Neutrophil (primary cell): ENCODE measurements at regions not wholly inside any gene's neighbourhood (a gene's known extent, or its start where the extent isn't known, plus 50 kb on each side); places are given as distances from the start of the nearest gene placed in this dataset.

Source experiments
- H3K27ac ChIP-seq: fragments of 200-600 bp; sonication (generic); 2 replicates; pipeline ENCODE4 v1.5.1; 2016; ENCODE audit warnings: mild to moderate bottlenecking, moderate library complexity
- H3K27me3 ChIP-seq: fragments of 200-600 bp; sonication (generic); 2 replicates; pipeline ENCODE4 v1.6.0; 2016; ENCODE audit warnings: mild to moderate bottlenecking
- H3K36me3 ChIP-seq: fragments of 200-600 bp; sonication (generic); 2 replicates; pipeline ENCODE4 v1.5.1; 2017
- H3K4me1 ChIP-seq, 2 experiments: fragments of 200-600 bp in 1 of 2; sonication (generic) in 1 of 2; 1 replicate in 1 of 2; 2 replicates in 1 of 2; pipeline versions ENCODE4 v1.5.1 to v1.6.1; 2013 to 2016; ENCODE audit warnings: low read depth in 1 of 2, low read length in 1 of 2, mild to moderate bottlenecking in 1 of 2, moderate library complexity in 1 of 2; ENCODE audit not compliant: control insufficient read depth in 1 of 2, insufficient read depth in 1 of 2
- H3K4me3 ChIP-seq, 2 experiments: fragments of 200-600 bp in 1 of 2; sonication (generic) in 1 of 2; 1 replicate in 1 of 2; 2 replicates in 1 of 2; pipeline ENCODE4 v1.5.1; 2013 to 2016; ENCODE audit warnings: low read depth in 1 of 2, low read length in 1 of 2, mild to moderate bottlenecking in 1 of 2, moderate library complexity in 1 of 2
- H3K9me3 ChIP-seq: fragments of 200-600 bp; sonication (generic); 2 replicates; pipeline ENCODE4 v1.5.1; 2016
- TF ChIP-seq, protein P1 (sequence below): fragments of 200-600 bp; sonication (generic); IDR thresholded peaks from 2 replicates; pipeline ENCODE4 v1.5.1; 2016; ENCODE audit warnings: antibody characterized with exemption

DNA sequence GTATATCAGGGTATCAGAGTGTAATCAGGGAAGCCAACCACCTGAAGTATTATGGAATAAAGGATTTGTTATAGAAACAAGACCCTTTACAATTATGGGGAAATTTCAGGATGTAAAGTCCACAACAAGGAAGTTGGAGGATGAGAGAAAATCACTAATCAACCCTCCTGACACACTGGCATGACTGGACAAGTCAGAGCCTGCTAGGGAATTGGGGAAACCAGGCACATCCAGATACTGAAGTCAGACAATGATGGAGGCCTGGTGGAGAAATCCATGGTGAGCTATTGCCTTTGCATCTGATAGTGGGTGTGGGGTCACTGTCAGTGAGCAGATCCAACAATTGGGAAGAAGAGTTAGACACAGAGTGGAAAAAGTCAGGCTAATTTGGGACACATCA is 158.8 kb upstream of the FBXO11 start:
- no peak overlapping the region for H3K4me3 ChIP-seq
- no peaks in the 10 kb centered on the region for H3K9me3 ChIP-seq
- TF ChIP-seq, protein P1, sequence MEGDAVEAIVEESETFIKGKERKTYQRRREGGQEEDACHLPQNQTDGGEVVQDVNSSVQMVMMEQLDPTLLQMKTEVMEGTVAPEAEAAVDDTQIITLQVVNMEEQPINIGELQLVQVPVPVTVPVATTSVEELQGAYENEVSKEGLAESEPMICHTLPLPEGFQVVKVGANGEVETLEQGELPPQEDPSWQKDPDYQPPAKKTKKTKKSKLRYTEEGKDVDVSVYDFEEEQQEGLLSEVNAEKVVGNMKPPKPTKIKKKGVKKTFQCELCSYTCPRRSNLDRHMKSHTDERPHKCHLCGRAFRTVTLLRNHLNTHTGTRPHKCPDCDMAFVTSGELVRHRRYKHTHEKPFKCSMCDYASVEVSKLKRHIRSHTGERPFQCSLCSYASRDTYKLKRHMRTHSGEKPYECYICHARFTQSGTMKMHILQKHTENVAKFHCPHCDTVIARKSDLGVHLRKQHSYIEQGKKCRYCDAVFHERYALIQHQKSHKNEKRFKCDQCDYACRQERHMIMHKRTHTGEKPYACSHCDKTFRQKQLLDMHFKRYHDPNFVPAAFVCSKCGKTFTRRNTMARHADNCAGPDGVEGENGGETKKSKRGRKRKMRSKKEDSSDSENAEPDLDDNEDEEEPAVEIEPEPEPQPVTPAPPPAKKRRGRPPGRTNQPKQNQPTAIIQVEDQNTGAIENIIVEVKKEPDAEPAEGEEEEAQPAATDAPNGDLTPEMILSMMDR: no peak
- H3K27ac ChIP-seq: no peak overlapping the region
- no peaks in the 10 kb centered on the region for H3K4me1 ChIP-seq
- H3K36me3 ChIP-seq: peaks cover 5% of the 10 kb centered on the region
- H3K27me3 ChIP-seq: no peaks in the 10 kb centered on the region

DNA sequence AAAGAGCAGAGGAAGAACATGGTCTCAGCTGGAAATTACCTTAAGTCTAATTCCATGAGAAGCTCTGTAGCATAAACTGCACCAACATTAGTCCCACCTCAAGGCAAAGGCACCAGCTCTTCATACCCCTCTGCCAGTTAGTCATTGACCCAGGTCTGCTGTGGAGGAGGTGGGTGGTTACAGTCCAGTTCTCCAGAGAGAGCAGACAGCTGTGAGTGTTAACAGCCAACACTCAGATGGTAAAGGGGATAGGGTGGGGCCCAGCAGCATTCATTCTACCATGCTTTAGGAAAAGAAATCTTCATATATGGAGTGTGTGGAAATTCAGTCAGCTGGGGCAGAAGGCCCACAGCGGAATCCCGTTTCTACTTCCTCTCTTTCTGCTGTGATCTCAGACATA is 159.7 kb upstream of the FBXO11 start:
- H3K36me3 ChIP-seq: peaks cover 5% of the 10 kb centered on the region
- no peak overlapping the region for H3K27ac ChIP-seq
- no peaks in the 10 kb centered on the region for H3K27me3 ChIP-seq
- TF ChIP-seq, protein P1: no peak
- no peak overlapping the region for H3K4me3 ChIP-seq
- no peaks in the 10 kb centered on the region for H3K4me1 ChIP-seq
- no peaks in the 10 kb centered on the region for H3K9me3 ChIP-seq

DNA sequence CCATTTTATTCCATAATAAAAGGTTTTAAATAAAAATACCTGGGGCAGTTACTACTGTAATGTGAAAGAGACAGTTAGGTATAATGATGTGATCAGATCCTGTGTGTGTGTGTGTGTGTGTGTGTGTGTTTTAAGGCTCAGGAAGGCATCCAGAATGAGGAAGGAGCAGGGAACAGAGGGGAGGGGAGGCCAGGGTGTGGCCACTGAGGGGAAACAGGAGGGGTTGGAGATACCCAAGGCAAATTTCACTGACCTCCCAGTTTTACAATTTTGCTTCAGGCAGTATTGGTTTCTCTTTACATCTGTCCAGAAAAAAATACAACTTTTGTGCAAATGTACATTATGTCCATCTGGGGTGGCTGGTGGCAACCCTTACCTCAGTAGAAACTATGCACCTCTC is 163.5 kb upstream of the FBXO11 start:
- Histone ChIP-seq H3K4me3 (no peak overlapping the region), H3K27ac (no peak overlapping the region), H3K4me1 (no peaks in the 10 kb centered on the region), H3K9me3 (no peaks in the 10 kb centered on the region), H3K36me3 (no peaks in the 10 kb centered on the region), H3K27me3 (no peaks in the 10 kb centered on the region)
- TF ChIP-seq, protein P1: no peak

DNA sequence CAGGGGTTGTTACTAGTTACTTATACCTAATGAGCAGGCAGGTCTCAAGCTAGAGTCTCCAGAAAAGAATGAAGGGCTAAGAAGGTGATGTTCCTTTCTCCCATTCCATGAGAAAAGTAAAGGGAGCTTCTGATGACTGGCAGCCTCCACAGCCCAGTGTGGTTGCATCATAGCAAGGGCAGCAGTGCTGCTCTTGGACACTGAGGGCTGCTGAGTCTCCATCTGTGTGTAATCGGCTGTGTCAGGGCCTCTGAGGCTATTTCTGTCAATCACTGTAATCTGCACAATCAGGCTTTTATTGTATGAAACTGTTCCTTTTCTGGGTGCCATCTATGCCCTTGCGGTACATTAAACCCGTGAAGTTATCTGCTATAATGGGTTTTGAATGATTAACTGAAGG is 164.1 kb upstream of the FBXO11 start:
- H3K9me3 ChIP-seq: no peaks in the 10 kb centered on the region
- no peaks in the 10 kb centered on the region for H3K36me3 ChIP-seq
- H3K4me1 ChIP-seq: no peaks in the 10 kb centered on the region
- no peak overlapping the region for H3K27ac ChIP-seq
- H3K27me3 ChIP-seq: no peaks in the 10 kb centered on the region
- TF ChIP-seq, protein P1: no peak
- no peak overlapping the region for H3K4me3 ChIP-seq

DNA sequence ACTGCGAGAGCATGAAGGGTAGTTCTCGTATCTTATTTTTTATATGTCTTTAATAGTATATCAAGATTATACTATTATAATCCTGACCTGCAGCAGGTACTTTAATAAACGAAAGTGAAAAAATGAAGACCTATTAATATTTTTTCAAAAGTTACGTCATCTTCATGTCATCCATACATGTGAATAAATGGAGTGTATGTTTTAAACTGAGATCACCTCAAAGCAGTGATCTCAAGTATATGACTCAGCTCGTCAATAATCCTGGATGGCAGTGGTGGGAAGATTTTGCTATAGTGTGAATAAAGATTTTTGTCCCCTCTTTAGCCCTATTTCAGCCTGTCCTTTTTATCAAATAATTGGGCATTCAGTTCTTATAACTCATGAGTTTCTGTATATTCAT is 166.3 kb upstream of the FBXO11 start:
- no peaks in the 10 kb centered on the region for H3K27me3 ChIP-seq
- H3K9me3 ChIP-seq: no peaks in the 10 kb centered on the region
- H3K4me3 ChIP-seq: no peak overlapping the region
- TF ChIP-seq, protein P1: no peak
- no peak overlapping the region for H3K27ac ChIP-seq
- H3K36me3 ChIP-seq: no peaks in the 10 kb centered on the region
- no peaks in the 10 kb centered on the region for H3K4me1 ChIP-seq

DNA sequence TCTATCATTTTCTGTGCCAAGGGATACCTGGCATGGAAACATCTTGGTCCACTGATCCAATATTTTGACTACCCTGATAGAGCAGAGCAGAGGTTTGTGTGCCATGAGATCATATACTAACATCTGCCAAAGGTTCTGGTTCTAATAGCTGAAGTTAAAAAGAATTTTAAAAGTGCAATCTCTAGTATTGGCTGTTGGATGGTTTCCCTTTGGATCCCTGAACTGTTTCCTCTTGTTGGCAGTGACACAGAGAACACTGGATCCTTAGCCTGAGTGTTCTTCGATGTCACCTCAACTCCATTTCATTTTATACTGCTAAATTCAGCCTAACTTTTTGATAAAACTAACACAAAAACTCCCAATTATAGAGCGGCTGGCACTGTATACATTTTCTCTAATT is 169.3 kb upstream of the FBXO11 start:
- peaks cover 8% of the 10 kb centered on the region for H3K36me3 ChIP-seq
- TF ChIP-seq, protein P1: no peak
- H3K4me3 ChIP-seq: no peak overlapping the region
- H3K27ac ChIP-seq: no peak overlapping the region
- no peaks in the 10 kb centered on the region for H3K27me3 ChIP-seq
- H3K4me1 ChIP-seq: no peaks in the 10 kb centered on the region
- H3K9me3 ChIP-seq: no peaks in the 10 kb centered on the region
